ENCODE measurements at regions not wholly inside any gene's neighbourhood (a gene's known extent, or its start where the extent isn't known, plus 50 kb on each side); places are given as distances from the start of the nearest gene placed in this dataset.
A peak's percentile ranks its signal among the peaks of the same experiment; 100 is the strongest.

GRCh38 chr21:38925923-38926322 lies 120.2 kb downstream of the ETS2 start:
- H3K4me3 ChIP-seq (ENCODE audit: low read depth, low read length), result no peak overlapping the region
- H3K27me3 ChIP-seq (ENCODE audit: control insufficient read depth, insufficient read depth, low read length), result no peaks in the 10 kb centered on the region
- no peak overlapping the region for H3K9ac ChIP-seq (ENCODE audit: low read length)
- no peak overlapping the region for H3K27ac ChIP-seq (ENCODE audit: low read depth, low read length)
- no peaks in the 10 kb centered on the region for H3K4me1 ChIP-seq (ENCODE audit: control insufficient read depth, insufficient read depth, low read length)
- no peaks in the 10 kb centered on the region for H3K36me3 ChIP-seq (ENCODE audit: control insufficient read depth, insufficient read depth, low read length)
- peaks cover 15% of the 10 kb centered on the region for H3K9me3 ChIP-seq (ENCODE audit: control insufficient read depth, insufficient read depth, low read depth, low read length)

- Histone ChIP-seq H3K27me3 (ENCODE audit: control insufficient read depth, insufficient read depth, low read length) (no peaks in the 10 kb centered on the region), H3K9ac (ENCODE audit: low read length) (no peak overlapping the region), H3K36me3 (ENCODE audit: control insufficient read depth, insufficient read depth, low read length) (no peaks in the 10 kb centered on the region), H3K9me3 (ENCODE audit: control insufficient read depth, insufficient read depth, low read depth, low read length) (peaks cover 15% of the 10 kb centered on the region), H3K4me3 (ENCODE audit: low read depth, low read length) (no peak overlapping the region), H3K4me1 (ENCODE audit: control insufficient read depth, insufficient read depth, low read length) (no peaks in the 10 kb centered on the region), H3K27ac (ENCODE audit: low read depth, low read length) (no peak overlapping the region)
Measured at GRCh38 chr21:38925478-38925877, 119.7 kb downstream of the ETS2 start.

DNA sequence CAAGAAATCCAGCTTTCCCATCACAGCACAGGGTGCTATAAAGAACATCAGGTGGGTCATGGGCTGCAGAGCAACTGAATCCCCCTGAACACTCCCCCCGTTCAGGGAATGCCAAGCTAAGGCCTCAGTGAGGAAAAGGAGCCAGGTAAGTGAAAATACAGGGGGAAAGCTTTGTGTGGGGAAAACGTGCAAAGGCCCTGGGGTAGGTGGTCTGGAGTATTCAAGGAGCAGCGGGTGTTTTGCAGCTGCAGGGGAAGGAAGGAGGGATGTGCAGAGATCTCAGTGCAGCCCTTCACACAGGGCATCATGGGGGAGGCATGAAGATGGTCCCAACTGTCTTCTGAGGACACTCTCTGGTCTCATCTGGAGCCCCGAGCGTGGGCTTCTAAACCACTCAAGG lies 119.2 kb downstream of the ETS2 start:
- Histone ChIP-seq H3K4me1 (ENCODE audit: control insufficient read depth, insufficient read depth, low read length) (no peaks in the 10 kb centered on the region), H3K4me3 (ENCODE audit: low read depth, low read length) (no peak overlapping the region), H3K36me3 (ENCODE audit: control insufficient read depth, insufficient read depth, low read length) (no peaks in the 10 kb centered on the region), H3K27me3 (ENCODE audit: control insufficient read depth, insufficient read depth, low read length) (no peaks in the 10 kb centered on the region), H3K27ac (ENCODE audit: low read depth, low read length) (no peak overlapping the region), H3K9me3 (ENCODE audit: control insufficient read depth, insufficient read depth, low read depth, low read length) (peaks cover 10% of the 10 kb centered on the region), H3K9ac (ENCODE audit: low read length) (no peak overlapping the region)

DNA sequence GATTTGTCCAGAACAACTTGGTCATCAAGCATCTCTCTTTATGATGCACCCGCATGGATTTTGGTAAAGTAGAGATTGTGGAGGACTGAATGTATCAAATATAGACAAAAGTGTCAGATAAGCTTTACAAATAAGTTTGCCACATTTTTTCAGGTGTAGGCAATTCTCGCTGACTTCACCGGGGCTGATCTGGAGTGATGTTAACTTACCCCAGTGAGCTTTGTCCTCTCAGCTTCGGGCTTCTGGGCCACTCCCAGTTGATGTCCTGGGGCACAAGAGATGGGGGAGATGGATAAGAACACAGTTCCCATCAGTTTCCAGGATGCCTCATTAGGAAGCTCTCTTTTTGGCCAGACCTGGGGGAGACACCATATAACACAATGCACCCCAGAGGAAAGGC lies 117.7 kb downstream of the ETS2 start:
- no peaks in the 10 kb centered on the region for H3K4me1 ChIP-seq (ENCODE audit: control insufficient read depth, insufficient read depth, low read length)
- H3K9ac ChIP-seq (ENCODE audit: low read length), result no peak overlapping the region
- no peaks in the 10 kb centered on the region for H3K9me3 ChIP-seq (ENCODE audit: control insufficient read depth, insufficient read depth, low read depth, low read length)
- no peak overlapping the region for H3K27ac ChIP-seq (ENCODE audit: low read depth, low read length)
- no peaks in the 10 kb centered on the region for H3K36me3 ChIP-seq (ENCODE audit: control insufficient read depth, insufficient read depth, low read length)
- no peak overlapping the region for H3K4me3 ChIP-seq (ENCODE audit: low read depth, low read length)
- H3K27me3 ChIP-seq (ENCODE audit: control insufficient read depth, insufficient read depth, low read length), result no peaks in the 10 kb centered on the region

GRCh38 chr21:38922474-38923235 lies 116.9 kb downstream of the ETS2 start:
- no peak overlapping the region for H3K4me3 ChIP-seq (ENCODE audit: low read depth, low read length)
- H3K27ac ChIP-seq (ENCODE audit: low read depth, low read length), result no peak overlapping the region
- H3K9me3 ChIP-seq (ENCODE audit: control insufficient read depth, insufficient read depth, low read depth, low read length), result no peaks in the 10 kb centered on the region
- H3K9ac ChIP-seq (ENCODE audit: low read length), result no peak overlapping the region
- no peaks in the 10 kb centered on the region for H3K27me3 ChIP-seq (ENCODE audit: control insufficient read depth, insufficient read depth, low read length)
- H3K4me1 ChIP-seq (ENCODE audit: control insufficient read depth, insufficient read depth, low read length), result no peaks in the 10 kb centered on the region
- no peaks in the 10 kb centered on the region for H3K36me3 ChIP-seq (ENCODE audit: control insufficient read depth, insufficient read depth, low read length)

- Histone ChIP-seq H3K27me3 (ENCODE audit: control insufficient read depth, insufficient read depth, low read length) (no peaks in the 10 kb centered on the region), H3K9ac (ENCODE audit: low read length) (no peak overlapping the region), H3K36me3 (ENCODE audit: control insufficient read depth, insufficient read depth, low read length) (no peaks in the 10 kb centered on the region), H3K4me1 (ENCODE audit: control insufficient read depth, insufficient read depth, low read length) (no peaks in the 10 kb centered on the region), H3K9me3 (ENCODE audit: control insufficient read depth, insufficient read depth, low read depth, low read length) (no peaks in the 10 kb centered on the region), H3K27ac (ENCODE audit: low read depth, low read length) (no peak overlapping the region), H3K4me3 (ENCODE audit: low read depth, low read length) (no peak overlapping the region)
Measured at GRCh38 chr21:38921511-38922251, 116.0 kb downstream of the ETS2 start.

DNA sequence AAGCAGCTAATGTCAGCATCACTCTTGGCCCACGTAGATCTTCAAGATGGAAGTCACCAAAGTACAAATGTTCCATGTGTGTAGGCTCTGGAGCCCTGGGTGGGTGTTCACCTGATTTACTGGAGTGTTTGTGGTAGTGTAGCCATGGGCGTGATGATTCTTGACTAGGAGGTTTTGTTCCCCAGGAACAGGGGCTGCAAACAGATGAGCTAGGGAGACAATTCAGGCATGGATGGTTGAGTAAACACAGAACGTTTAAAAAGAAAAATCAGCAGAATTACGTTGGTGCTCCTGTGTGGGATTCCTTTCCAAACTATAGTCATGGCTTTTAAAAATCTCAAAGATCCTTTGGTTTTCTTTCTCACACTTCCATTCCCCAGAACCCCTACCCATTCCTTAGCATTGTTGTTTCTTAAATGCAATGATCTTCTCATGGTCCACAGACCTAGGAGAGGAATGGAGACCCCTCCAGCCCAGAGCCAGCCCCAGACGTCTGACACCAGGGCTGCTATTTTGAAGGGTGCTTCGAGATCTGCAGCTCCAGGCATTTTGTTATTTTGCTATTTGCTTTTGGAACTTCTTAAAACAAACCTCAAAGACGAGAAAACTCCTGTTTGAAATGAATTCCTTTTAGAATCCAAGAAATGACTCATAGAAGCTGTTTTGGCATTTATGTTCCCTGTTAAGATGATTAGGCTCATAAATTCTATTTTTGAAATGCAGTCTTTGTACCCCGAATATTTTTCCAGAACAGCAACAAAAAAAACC lies 115.1 kb downstream of the ETS2 start:
- Histone ChIP-seq H3K27ac (ENCODE audit: low read depth, low read length) (no peak overlapping the region), H3K4me3 (ENCODE audit: low read depth, low read length) (no peak overlapping the region)

DNA sequence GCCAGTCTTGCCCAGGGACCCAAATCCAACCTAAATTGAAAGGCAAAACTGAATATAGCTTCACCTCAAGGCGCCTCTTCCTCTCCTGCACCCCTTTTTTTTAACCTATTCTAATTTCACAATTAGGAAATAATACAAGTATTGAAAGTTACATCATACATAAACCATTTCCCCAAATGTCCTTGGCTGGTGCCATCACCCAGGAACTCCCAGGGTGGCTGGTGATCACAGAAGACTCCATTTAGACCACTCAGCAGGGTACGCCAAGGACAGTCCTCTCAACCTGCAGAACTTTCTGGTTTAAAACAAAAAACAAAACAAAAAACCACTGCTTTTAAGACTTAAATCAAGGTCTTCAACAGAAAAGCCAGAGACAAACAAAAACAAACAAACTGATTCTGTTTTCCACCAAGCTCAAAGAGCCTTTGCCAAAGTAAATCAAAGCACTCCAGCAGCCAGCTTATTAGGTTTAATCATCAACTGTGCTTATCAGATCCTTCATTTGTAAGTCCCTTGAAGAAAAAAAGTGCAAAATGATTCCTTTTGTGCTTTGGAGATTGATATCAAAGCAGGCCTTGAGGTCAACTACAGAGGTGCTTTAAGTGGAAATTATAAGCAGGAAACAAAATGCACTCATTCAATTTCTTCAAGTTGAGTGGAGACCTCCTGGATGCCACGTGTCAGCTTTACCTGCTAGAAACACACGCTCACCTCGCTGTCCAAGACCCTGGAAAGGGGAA lies 113.0 kb downstream of the ETS2 start:
- Histone ChIP-seq H3K4me1 (ENCODE audit: control insufficient read depth, insufficient read depth, low read length) (peaks cover 6% of the 10 kb centered on the region), H3K9ac (ENCODE audit: low read length) (peak overlapping the region; percentile 3), H3K27ac (ENCODE audit: low read depth, low read length) (no peak overlapping the region)

More for the DNA sequence above, 115.1 kb downstream of the ETS2 start:
- Histone ChIP-seq H3K27me3 (ENCODE audit: control insufficient read depth, insufficient read depth, low read length) (no peaks in the 10 kb centered on the region), H3K4me1 (ENCODE audit: control insufficient read depth, insufficient read depth, low read length) (no peaks in the 10 kb centered on the region), H3K9ac (ENCODE audit: low read length) (no peak overlapping the region), H3K9me3 (ENCODE audit: control insufficient read depth, insufficient read depth, low read depth, low read length) (no peaks in the 10 kb centered on the region), H3K36me3 (ENCODE audit: control insufficient read depth, insufficient read depth, low read length) (no peaks in the 10 kb centered on the region)

DNA sequence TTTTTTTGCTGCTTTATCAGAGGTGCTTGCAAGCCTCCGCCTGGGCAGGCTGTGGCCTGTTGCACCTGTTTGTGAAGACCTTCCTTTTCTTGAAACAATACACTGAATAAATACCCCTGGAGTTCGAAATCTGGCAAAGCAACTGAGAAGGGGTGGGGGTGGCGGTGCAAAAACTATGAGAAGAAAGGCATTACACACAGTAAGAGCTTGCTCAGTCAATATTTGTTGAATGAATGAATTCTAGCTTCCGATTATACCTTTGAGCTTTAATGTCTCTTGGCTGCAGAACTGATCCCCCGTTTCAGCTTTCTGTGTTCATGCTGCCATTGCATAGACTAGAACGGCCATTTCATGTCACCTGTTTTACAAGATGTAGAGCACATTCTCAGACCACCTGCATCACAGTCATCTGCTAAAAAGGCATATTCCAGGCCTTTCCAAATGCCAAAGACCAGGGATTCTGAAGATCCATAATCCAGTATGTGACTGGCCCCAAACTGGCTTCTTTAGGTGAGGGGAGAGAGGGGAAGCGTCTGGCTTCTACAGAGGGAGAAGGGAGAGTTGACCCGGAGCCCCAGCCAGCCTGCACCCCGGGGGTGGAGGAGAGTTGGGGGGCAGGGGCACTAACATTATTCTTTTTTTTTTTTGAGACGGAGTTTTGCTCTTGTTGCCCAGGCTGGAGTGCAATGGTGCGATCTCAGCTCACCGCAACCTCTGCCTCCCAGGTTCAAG lies 111.5 kb downstream of the ETS2 start:
- no peak overlapping the region for H3K9ac ChIP-seq (ENCODE audit: low read length)
- no peaks in the 10 kb centered on the region for H3K9me3 ChIP-seq (ENCODE audit: control insufficient read depth, insufficient read depth, low read depth, low read length)
- H3K36me3 ChIP-seq (ENCODE audit: control insufficient read depth, insufficient read depth, low read length), result no peaks in the 10 kb centered on the region
- H3K4me1 ChIP-seq (ENCODE audit: control insufficient read depth, insufficient read depth, low read length), result peaks cover 11% of the 10 kb centered on the region
- peaks cover 8% of the 10 kb centered on the region for H3K27me3 ChIP-seq (ENCODE audit: control insufficient read depth, insufficient read depth, low read length)
- no peak overlapping the region for H3K27ac ChIP-seq (ENCODE audit: low read depth, low read length)
- H3K4me3 ChIP-seq (ENCODE audit: low read depth, low read length), result no peak overlapping the region

More for the DNA sequence above, 113.0 kb downstream of the ETS2 start:
- Histone ChIP-seq H3K27me3 (ENCODE audit: control insufficient read depth, insufficient read depth, low read length) (no peaks in the 10 kb centered on the region), H3K36me3 (ENCODE audit: control insufficient read depth, insufficient read depth, low read length) (no peaks in the 10 kb centered on the region), H3K4me3 (ENCODE audit: low read depth, low read length) (no peak overlapping the region), H3K9me3 (ENCODE audit: control insufficient read depth, insufficient read depth, low read depth, low read length) (no peaks in the 10 kb centered on the region)

DNA sequence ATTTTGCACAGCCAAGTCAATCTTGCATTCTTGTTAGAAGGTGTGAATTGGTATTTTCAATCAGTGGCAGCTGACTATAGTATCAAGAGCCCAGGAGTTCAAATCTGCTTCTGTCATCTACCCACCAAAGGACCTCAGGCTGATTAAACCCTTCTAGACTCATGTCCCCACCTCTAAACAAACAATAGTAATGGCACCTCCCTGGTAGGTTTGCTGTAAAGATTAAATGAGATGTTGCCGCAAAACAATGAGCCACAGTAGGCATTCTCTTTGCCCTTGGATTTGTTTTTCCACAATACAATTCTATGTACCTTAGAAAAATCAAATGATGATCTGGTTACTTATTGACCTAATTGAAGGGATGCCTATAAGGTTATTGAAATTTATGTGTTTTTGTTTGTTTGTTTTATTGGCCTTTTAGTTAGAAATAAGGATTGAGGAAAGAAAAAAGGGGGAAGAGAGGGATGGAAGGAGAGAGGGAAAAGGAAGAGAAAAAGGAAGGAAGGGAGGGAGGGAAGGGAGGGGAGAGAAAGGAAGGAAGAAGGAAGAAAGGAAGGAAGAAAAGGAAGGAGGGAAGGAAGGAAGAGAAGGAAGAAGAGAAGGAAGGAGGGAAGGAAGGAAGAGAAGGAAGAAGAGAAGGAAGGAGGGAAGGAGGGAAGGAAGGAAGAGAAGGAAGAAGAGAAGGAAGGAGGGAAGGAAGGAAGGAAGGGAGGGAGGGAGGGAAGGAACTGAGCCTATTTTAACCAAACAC lies 110.7 kb downstream of the ETS2 start:
- Histone ChIP-seq H3K36me3 (ENCODE audit: control insufficient read depth, insufficient read depth, low read length) (no peaks in the 10 kb centered on the region), H3K9me3 (ENCODE audit: control insufficient read depth, insufficient read depth, low read depth, low read length) (no peaks in the 10 kb centered on the region), H3K27me3 (ENCODE audit: control insufficient read depth, insufficient read depth, low read length) (peaks cover 13% of the 10 kb centered on the region), H3K4me1 (ENCODE audit: control insufficient read depth, insufficient read depth, low read length) (peaks cover 11% of the 10 kb centered on the region), H3K9ac (ENCODE audit: low read length) (no peak overlapping the region), H3K4me3 (ENCODE audit: low read depth, low read length) (no peak overlapping the region), H3K27ac (ENCODE audit: low read depth, low read length) (no peak overlapping the region)
